Islet of Langerhans (tissue), 1 donor: ENCODE measurements at regions not wholly inside any gene's neighbourhood (a gene's known extent, or its start where the extent isn't known, plus 50 kb on each side); places are given as distances from the start of the nearest gene placed in this dataset.

Experiments used
- FAIRE-seq: peaks from one replicate; lab custom pipeline; 2011; peaks lifted over from hg19 to GRCh38; lab: Jason Lieb, UNC

- FAIRE-seq = no peak
Observed at GRCh38 chr16:27685807-27686206, 135.9 kb downstream of the KATNIP start.

- no peak for FAIRE-seq
Observed at GRCh38 chr16:27686926-27687325, 137.0 kb downstream of the KATNIP start.

GRCh38 chr16:27687605-27688004 lies 137.7 kb downstream of the KATNIP start:
- FAIRE-seq = no peak

GRCh38 chr16:27689711-27690110 lies 139.8 kb downstream of the KATNIP start:
- no peak for FAIRE-seq

- no peak for FAIRE-seq
Observed at GRCh38 chr16:27690608-27691007, 140.7 kb downstream of the KATNIP start.

GRCh38 chr16:27691721-27692120 lies 141.8 kb downstream of the KATNIP start:
- no peak for FAIRE-seq

- FAIRE-seq = no peak
Observed at GRCh38 chr16:27692576-27692975, 142.6 kb downstream of the KATNIP start.

GRCh38 chr16:27695161-27695560 lies 145.2 kb downstream of the KATNIP start:
- FAIRE-seq = no peak

GRCh38 chr16:27698266-27698665 lies 148.3 kb downstream of the KATNIP start:
- FAIRE-seq = no peak

GRCh38 chr16:27698746-27699145 lies 148.8 kb downstream of the KATNIP start:
- FAIRE-seq = no peak

- FAIRE-seq = no peak
Observed at GRCh38 chr16:27699540-27699939, 149.6 kb downstream of the KATNIP start.

GRCh38 chr16:27700304-27700995 lies 150.5 kb downstream of the KATNIP start:
- no peak for FAIRE-seq

GRCh38 chr16:27701381-27701780 lies 151.4 kb downstream of the KATNIP start:
- FAIRE-seq = no peak

GRCh38 chr16:27703121-27703520 lies 153.2 kb downstream of the KATNIP start:
- FAIRE-seq = no peak

- FAIRE-seq = no peak
Observed at GRCh38 chr16:27703545-27703944, 153.6 kb downstream of the KATNIP start.

GRCh38 chr16:27704252-27704651 lies 154.3 kb downstream of the KATNIP start:
- FAIRE-seq = no peak

- FAIRE-seq = no peak
Observed at GRCh38 chr16:27706156-27706865, 156.4 kb downstream of the KATNIP start.

- no peak for FAIRE-seq
Observed at GRCh38 chr16:27706866-27707685, 157.1 kb downstream of the KATNIP start.

- FAIRE-seq = no peak
Observed at GRCh38 chr16:27708651-27709050, 158.7 kb downstream of the KATNIP start.

- FAIRE-seq = no peak
Observed at GRCh38 chr16:27712251-27712711, 162.3 kb downstream of the KATNIP start.

- FAIRE-seq = no peak
Observed at GRCh38 chr16:27717726-27718125, 167.8 kb downstream of the KATNIP start.

GRCh38 chr16:27718201-27719105 lies 168.5 kb downstream of the KATNIP start:
- FAIRE-seq = no peak
